Left ventricle myocardium superior (tissue), 1 donor: ENCODE measurements at regions not wholly inside any gene's neighbourhood (a gene's known extent, or its start where the extent isn't known, plus 50 kb on each side); places are given as distances from the start of the nearest gene placed in this dataset.

Source experiments
- ATAC-seq: fragments of 200-7000 bp; cut with Tn5 transposase; one replicate; pipeline ENCODE4 v1.9.1; 2020; ENCODE audit warnings: mild to moderate bottlenecking, moderate library complexity
- DNase-seq: peaks from one replicate; pipeline ENCODE4 v3.0.0-alpha.2; 2020
- intact Hi-C: fragments of 100-400 bp; cut with micrococcal nuclease; formaldehyde crosslinking; loops from one replicate; pipeline ENCODE4 v1.11.0; 2022
- donor health status: DM: no; HTN: yes; CAD: no; lungs with severe emphysema.

DNA sequence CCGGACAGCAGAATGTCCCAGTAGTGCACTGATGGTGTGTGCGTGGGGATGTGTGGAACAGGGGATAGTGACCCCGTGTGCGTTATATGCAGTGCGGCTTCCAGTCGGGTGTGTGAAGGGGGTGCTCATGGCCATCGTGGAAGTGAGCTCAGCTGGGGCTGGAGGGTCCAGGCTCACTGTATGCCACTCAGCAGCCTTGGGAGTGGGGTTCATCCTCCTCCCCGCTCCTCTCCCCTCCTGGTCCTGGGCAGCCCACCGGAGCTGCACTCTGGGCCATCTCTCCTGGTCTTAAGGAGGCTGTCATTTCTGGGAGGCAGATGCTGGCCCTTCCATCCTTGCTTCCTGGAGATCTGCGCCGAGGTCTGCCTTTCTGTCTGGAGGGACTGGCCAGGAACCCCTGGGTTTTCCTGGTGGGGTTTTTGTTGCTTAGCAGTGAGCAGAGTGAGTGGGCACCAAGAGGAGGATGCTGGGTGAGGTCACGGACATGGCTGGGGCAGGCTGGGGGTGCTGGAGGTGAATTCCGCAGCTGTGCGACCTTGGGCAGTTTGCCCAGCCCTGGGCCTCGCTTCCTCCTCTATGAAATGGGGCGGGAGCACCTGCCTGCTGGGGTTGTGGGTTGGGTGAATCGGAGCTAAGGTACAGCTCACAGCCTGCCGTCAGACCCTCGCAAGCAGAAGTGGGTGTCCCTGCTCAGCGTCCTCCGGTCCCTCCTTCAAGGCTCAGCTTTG lies 164.1 kb downstream of the SEC14L1 start:
- DNase-seq (no peak), ATAC-seq (no peak)
- intact Hi-C loops = no loop called here

DNA sequence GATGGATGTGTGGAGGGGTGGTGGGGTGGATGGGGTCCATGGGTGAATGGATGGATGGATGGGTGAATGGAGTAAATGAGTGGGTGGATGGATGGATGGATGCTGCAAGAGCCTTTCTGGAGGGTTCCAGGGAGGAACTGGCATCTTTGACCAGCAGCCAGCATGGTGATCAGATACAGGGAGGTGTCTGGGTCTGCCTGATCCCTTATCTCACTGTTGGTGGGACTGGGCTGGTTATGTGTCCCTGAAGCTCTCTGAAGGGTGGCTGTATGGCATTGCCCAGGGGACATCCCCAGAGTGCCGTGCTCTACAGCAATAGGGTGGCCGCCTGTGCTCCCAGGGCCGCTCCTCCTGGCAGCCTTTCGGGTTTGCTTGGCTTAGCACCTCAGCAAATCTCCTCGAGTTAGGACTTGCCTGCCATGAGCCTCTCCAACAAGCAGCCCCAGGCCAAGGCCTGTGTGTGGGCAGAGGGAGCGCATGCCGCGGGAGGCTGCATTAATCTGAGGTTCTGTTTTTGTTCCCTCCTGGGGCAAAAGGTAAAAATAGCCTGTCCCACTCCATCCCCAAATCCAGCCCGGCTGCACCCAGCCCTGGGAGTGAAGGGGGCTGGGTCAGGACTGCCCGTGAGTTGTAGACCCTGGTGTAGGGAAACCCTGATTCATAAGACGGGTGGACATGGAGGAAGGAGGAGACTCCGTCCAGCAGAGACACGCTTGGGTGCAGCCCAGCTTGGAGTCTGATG lies 165.4 kb downstream of the SEC14L1 start:
- intact Hi-C loops = no loop called here
- ATAC-seq (no peak), DNase-seq (no peak)

DNA sequence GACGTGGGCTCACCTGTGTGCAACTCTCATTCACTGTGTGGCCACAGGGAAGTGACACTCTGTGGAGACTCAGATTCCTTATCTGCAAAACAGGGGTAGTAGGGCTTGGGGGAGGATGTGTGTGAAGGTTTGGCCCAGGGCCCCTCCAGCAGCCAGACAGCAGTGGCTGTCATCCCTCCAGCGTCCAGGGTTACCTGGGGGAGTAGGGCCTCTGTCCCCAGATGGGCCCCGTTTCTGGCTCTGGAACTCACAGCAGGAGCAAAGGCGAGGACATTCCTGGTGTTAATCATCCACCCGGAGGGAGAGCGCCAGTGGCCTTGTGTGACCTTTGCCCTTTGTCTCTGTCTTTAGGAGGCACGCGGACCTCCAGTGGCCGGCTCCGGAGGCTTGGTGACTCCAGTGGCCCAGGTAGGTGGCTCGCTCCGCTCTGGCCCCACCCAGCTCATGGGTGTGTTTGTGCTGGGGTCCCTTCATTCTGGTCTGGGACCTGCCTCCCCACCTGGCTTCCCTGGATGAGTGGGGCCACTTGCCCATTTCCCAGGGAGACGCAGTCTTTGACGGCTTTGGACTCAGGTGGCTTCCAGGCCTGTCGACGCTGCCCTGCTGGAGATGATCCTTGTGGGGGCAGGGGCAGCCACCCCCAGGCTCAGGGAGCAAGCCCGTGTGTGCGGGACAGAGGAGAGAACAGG lies 166.2 kb downstream of the SEC14L1 start:
- DNase-seq = no peak
- intact Hi-C loops = no loop called here
- no peak for ATAC-seq

DNA sequence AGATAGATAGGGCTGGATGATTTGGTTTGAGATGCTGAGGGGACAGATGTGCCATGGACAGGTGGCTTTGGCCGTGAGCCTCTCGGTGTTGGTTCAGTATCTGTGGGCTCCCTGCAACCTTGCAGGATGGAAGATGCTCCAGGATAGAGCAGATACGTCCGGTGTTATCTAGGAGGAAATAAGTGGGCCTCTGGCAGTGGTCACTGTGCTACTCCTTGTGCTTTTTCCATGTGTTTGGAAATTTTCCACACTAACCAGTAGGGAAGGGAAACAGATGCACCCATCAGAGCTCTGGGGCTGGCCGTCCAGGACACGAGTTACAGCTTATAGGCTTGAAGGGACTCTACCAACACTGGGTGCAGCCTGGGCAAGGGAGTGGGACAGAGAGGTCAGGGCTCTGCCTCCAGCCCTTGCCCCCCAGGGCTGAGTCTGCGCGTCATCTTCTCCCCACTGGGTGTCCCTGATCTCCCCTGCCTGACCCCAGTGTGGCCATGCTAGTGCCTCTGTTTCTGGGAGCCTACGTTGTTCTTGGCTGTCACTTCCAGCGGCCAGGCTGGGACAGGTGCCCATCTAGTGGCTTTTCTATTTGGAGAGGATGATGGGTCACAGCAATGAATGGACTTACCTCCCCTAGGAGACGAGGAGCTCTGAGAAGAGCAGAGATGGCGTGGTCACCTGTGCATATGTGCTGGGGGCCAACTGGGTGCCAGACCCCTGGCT lies 166.9 kb downstream of the SEC14L1 start:
- DNase-seq (peak; percentile 51), ATAC-seq (peak; percentile 73)
- intact Hi-C loops = no loop called here

DNA sequence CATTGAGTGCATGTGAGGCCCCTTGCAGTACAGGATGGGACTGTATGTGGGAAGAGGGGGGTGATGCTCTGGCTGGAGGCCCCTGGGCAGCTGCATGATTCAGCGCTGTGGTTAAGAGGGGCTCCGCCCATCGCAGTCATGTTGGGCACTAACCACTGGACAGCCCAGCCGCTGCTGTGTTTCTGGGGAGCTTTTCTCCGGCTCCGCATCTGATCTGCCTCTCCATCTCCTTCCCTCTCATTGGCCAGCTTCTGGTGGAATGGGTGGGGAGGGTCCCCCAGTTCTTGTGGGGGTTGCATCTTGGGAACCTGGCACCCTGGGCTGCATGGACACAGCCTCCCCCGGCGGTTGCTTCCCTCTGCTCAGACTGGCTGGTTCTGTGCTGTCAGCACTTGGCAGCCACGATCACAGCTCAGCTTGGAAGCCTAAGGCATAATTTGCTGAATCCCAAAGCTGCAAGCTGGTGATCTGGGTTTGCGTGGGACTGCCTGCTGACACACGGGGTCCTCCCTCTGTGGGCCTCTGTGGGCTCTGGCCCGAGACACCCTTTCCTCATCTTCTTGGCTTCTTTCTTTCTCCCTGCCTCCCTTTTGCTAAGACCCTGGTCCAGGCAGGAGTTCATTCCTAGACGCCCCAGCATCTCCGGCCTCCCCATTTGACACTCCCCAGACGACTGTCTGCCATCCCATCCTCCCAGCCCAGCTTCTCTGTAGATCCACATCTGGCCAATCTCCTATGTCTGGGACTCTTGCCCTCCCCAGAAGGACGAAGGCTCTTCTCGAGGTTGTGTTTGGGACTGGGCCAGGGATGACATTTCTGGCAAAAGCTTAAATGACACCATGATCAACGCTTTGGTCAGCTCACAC lies 168.3 kb downstream of the SEC14L1 start:
- peak; percentile 57 for DNase-seq
- intact Hi-C loops = no loop called here
- peak; percentile 20 for ATAC-seq

- ATAC-seq (no peak), DNase-seq (no peak)
- intact Hi-C loops = no loop called here
These were observed 169.6 kb downstream of the SEC14L1 start for GRCh38 chr17:77310336-77310735.

GRCh38 chr17:77311371-77311981 lies 170.7 kb downstream of the SEC14L1 start:
- intact Hi-C loops = no loop called here
- no peak for ATAC-seq
- DNase-seq = peak; percentile 15

- peak; percentile 32 for DNase-seq
- no peak for ATAC-seq
- intact Hi-C loops = no loop called here
These were observed 171.4 kb downstream of the SEC14L1 start for GRCh38 chr17:77312061-77312701.

DNA sequence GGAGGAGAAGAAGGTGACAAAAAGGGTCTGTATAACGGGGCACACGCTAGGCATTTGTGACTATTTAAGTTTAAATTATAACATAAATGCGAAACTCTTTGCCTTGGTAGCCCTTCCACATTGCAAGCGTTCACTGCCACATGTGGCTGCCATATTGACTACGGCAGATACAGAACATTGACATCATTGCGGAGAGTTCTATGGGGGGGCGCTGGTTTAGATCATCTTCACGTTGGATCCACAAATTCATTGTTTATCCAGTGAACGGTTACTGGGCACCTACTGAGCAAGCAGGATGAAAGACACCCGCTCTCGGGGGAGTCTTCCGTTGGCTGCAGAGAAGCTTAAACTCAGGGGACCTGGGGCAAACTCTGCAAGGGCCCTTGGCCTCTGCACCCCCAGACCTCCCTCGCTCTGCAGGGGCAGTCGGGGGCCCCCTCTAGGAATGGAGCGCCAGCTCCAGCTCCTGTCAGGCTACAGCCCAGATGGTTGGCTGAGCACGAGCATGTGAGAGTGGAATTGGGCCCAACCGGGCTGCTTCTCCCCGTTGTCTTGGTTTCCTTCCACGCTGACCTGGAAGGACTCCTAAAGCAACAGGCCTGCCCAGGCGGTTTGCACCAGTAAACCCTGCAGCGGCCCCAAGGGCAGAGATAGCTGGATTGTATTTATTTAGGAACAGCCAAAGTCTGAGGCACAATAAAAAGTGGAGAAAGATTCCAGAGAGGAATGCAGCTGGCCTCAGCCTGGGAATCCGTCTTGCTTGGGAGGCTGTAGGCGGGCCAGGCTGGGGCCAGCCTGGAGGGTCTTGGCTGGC lies 172.2 kb downstream of the SEC14L1 start:
- DNase-seq = peak; percentile 73

DNA sequence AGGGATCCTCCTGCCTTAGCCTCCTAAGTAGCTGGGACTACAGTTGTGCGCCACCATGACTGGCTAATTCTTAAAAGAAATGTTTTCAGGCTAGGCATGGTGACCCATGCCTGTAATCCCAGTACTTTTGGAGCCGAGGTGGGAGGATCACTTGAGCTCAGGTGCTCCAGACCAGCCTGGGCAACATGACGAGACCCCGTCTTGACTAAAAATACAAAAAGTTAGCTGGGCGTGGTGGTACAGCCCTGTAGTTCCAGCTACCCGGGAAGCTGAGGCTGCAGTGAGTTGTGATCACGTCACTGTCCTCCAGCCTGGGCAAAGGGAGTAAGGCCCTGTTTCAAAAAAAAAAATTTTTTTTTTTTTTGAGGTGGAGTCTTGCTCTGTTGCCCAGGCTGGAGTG lies 173.1 kb downstream of the SEC14L1 start:
- intact Hi-C loops = no loop called here
- DNase-seq (no peak), ATAC-seq (no peak)

More for the DNA sequence above, 172.2 kb downstream of the SEC14L1 start:
- ATAC-seq = peak; percentile 77
- intact Hi-C loops = no loop called here

- DNase-seq (no peak), ATAC-seq (no peak)
These were observed 173.8 kb downstream of the SEC14L1 start for GRCh38 chr17:77314601-77315000.

DNA sequence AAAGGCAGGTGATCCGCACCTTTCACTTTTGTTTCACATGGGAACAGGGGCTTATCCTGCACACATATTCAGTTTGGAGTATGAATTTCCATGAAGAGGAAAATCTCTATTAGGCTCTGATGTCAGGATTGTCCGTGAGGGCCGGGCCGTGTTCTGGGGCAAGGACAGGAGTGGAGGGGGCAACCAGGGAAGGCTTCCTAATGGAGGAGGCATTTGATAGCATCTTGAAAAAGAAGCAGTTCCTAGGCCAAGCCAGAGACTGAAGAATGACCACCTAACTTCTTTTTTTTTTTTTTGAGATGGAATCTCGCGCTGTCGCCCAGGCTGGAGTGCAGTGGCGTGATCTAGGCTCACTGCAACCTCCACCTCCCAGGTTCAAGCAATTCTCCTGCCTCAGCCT lies 174.2 kb downstream of the SEC14L1 start:
- intact Hi-C loops = no loop called here
- DNase-seq = no peak
- no peak for ATAC-seq

More at GRCh38 chr17:77314601-77315000, 173.8 kb downstream of the SEC14L1 start:
- intact Hi-C loops = no loop called here

DNA sequence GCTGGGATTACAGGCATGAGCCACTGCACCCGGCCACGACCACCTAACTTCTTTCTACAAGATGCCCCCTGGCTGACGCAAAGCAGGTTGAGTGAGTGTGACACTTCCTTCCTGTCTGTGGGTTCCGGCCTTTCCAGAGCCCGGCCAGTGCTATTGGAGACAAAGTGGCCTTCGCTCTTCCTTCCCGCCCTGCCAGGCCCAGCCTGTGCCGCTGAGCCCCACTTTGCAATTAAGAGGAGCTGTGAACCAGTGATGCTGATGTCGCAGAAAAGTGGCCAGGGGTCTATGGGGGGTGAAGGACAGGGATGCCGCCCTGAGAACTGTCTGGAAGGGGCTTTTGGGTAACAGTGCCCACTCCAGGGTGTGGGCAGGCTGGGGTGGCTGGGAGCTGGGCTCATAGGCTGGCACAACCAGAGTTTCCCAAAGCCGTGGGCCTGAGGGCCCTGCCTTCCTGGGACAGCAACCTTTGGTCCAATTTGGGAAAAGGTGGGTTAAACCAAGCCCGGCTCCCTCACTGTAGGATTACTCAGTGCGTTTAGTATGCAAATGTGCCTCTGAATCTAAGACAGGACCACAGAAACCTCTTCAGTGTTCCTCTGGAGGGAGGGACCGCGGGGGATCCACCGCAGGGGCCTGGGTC lies 174.9 kb downstream of the SEC14L1 start:
- intact Hi-C loops = no loop called here
- DNase-seq (no peak), ATAC-seq (no peak)

GRCh38 chr17:77316191-77316641 lies 175.4 kb downstream of the SEC14L1 start:
- DNase-seq = no peak
- intact Hi-C loops = no loop called here
- no peak for ATAC-seq

GRCh38 chr17:77316651-77317050 lies 175.9 kb downstream of the SEC14L1 start:
- intact Hi-C loops = no loop called here
- ATAC-seq (no peak), DNase-seq (no peak)

GRCh38 chr17:77317091-77317750 lies 176.5 kb downstream of the SEC14L1 start:
- intact Hi-C loops = no loop called here
- DNase-seq (no peak), ATAC-seq (no peak)
